D721Med (cell line): ENCODE measurements at regions not wholly inside any gene's neighbourhood (a gene's known extent, or its start where the extent isn't known, plus 50 kb on each side); places are given as distances from the start of the nearest gene placed in this dataset.

Experiments
- DNase-seq: peaks from one replicate; pipeline ENCODE4 v3.0.0; 2011; ENCODE audit warnings: low spot score; ENCODE audit not compliant: insufficient read length
- FAIRE-seq: peaks from 2 replicates; lab custom pipeline; 2011; peaks lifted over from hg19 to GRCh38; lab: Jason Lieb, UNC
- CTCF ChIP-seq: IDR thresholded peaks from 2 replicates; pipeline ENCODE4 v1.5.1; 2012; ENCODE audit warnings: mild to moderate bottlenecking, control low read depth; ENCODE audit not compliant: insufficient read depth; ENCODE audit errors: missing control alignments

- FAIRE-seq = no peak
- TF ChIP-seq CTCF = no peak
- no peak for DNase-seq
Measured at GRCh38 chr12:81998761-81999378, 239.7 kb upstream of the PPFIA2 start.

GRCh38 chr12:81992461-81992860, 233.3 kb upstream of the PPFIA2 start:
- FAIRE-seq (no peak), DNase-seq (no peak)
- TF ChIP-seq CTCF = peak; percentile 26

GRCh38 chr12:81991868-81992267, 232.7 kb upstream of the PPFIA2 start:
- no peak for FAIRE-seq
- no peak for TF ChIP-seq CTCF
- DNase-seq = no peak

GRCh38 chr12:81988362-81988761, 229.2 kb upstream of the PPFIA2 start:
- TF ChIP-seq CTCF = no peak
- FAIRE-seq (no peak), DNase-seq (no peak)

- no peak for TF ChIP-seq CTCF
- DNase-seq = no peak
- FAIRE-seq = no peak
Measured at GRCh38 chr12:81987371-81987770, 228.2 kb upstream of the PPFIA2 start.

GRCh38 chr12:81976661-81977060, 217.5 kb upstream of the PPFIA2 start:
- FAIRE-seq (no peak), DNase-seq (no peak)
- TF ChIP-seq CTCF = no peak

GRCh38 chr12:81974762-81975161, 215.6 kb upstream of the PPFIA2 start:
- DNase-seq = no peak
- no peak for FAIRE-seq
- TF ChIP-seq CTCF = no peak
